ENCODE measurements at regions not wholly inside any gene's neighbourhood (a gene's known extent, or its start where the extent isn't known, plus 50 kb on each side); places are given as distances from the start of the nearest gene placed in this dataset.

GRCh38 chr15:39388118-39388517 lies 192.8 kb upstream of the THBS1 start:
- no peaks in the 10 kb centered on the region for H3K9me3 ChIP-seq (ENCODE audit: control insufficient read depth, low read length)
- WGBS, 2 experiments (ENCODE audit: insufficient coverage in 2 of 2), result 100% methylated on average over 1 of the region's 2 CpGs
- H3K27ac ChIP-seq (ENCODE audit: low read depth, low read length, severe bottlenecking), result no peak overlapping the region
- H3K4me3 ChIP-seq (ENCODE audit: extremely low read depth, insufficient read depth, low read length, poor library complexity, severe bottlenecking), result no peak overlapping the region
- H3K4me1 ChIP-seq (ENCODE audit: control insufficient read depth, insufficient read depth, low read length, poor library complexity, severe bottlenecking), result peaks cover 21% of the 10 kb centered on the region
- H3K36me3 ChIP-seq (ENCODE audit: control insufficient read depth, insufficient read depth, low read length), result no peaks in the 10 kb centered on the region

DNA sequence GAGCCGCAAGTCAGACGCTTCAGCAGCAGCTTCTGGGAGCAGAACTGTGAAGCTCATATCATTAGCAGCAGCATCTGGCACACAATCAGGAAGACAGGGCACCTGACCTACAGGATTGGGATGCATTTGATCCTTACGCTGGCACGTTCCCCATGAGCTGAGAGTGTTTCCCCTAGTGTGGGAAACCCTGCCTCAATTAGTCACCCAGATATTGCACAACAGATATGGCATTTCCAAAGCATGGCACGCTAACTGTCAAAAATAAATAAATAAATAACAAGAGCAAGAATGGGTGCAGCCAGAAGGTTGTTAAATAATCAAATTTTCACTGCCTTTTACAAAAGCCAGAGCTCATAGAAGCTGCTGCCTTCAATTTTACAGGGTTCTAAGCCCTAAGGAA lies 189.6 kb upstream of the THBS1 start:
- no peaks in the 10 kb centered on the region for H3K9me3 ChIP-seq (ENCODE audit: control insufficient read depth, low read length)
- H3K36me3 ChIP-seq (ENCODE audit: control insufficient read depth, insufficient read depth, low read length), result no peaks in the 10 kb centered on the region
- H3K27ac ChIP-seq (ENCODE audit: low read depth, low read length, severe bottlenecking), result no peak overlapping the region
- H3K4me3 ChIP-seq (ENCODE audit: extremely low read depth, insufficient read depth, low read length, poor library complexity, severe bottlenecking), result no peak overlapping the region
- 86 to 93% methylated on average over 3 to 4 of the region's 5 CpGs for WGBS, 2 experiments (ENCODE audit: insufficient coverage in 2 of 2)
- H3K4me1 ChIP-seq (ENCODE audit: control insufficient read depth, insufficient read depth, low read length, poor library complexity, severe bottlenecking), result peaks cover 27% of the 10 kb centered on the region

DNA sequence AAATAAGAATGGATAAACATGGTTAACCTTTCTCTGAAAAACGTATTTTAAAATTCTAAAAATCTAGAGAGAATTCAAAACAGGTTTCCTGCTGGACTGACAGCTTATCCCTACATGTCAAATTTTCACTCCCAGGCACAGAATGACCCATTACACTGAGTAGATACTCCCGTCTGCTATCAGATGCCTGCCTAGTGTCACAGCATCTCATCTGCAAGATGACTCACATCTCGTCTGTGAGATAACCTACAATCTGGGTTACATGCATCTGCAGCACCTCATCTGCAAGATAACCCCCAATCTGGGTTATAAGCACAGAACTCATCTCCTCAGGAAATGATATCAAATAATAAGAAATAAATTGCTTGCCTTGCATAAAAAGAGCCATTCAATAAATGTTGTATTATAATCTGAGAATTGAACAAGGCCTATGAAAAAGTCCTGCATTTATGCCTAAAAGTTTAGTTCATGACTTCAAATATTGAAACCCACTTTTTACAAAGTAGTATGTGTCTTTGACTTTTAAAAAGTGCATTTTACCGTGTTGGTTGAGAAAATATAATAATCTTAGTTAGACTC lies 188.3 kb upstream of the THBS1 start:
- peak overlapping the region; percentile 33 for H3K27ac ChIP-seq (ENCODE audit: low read depth, low read length, severe bottlenecking)
- H3K36me3 ChIP-seq (ENCODE audit: control insufficient read depth, insufficient read depth, low read length), result no peaks in the 10 kb centered on the region
- peaks cover 27% of the 10 kb centered on the region for H3K4me1 ChIP-seq (ENCODE audit: control insufficient read depth, insufficient read depth, low read length, poor library complexity, severe bottlenecking)
- WGBS, 2 experiments (ENCODE audit: insufficient coverage in 2 of 2), result 10 to 38% methylated on average over 2 to 3 of the region's 4 CpGs
- H3K4me3 ChIP-seq (ENCODE audit: extremely low read depth, insufficient read depth, low read length, poor library complexity, severe bottlenecking), result no peak overlapping the region
- H3K9me3 ChIP-seq (ENCODE audit: control insufficient read depth, low read length), result no peaks in the 10 kb centered on the region

- 78 to 92% methylated on average over 3 of the region's 4 CpGs for WGBS, 2 experiments (ENCODE audit: insufficient coverage in 2 of 2)
These were observed 187.1 kb upstream of the THBS1 start for GRCh38 chr15:39393575-39394335.

GRCh38 chr15:39394496-39394895 lies 186.4 kb upstream of the THBS1 start:
- H3K36me3 ChIP-seq (ENCODE audit: control insufficient read depth, insufficient read depth, low read length), result no peaks in the 10 kb centered on the region
- no peak overlapping the region for H3K4me3 ChIP-seq (ENCODE audit: extremely low read depth, insufficient read depth, low read length, poor library complexity, severe bottlenecking)
- H3K9me3 ChIP-seq (ENCODE audit: control insufficient read depth, low read length), result no peaks in the 10 kb centered on the region
- peaks cover 27% of the 10 kb centered on the region for H3K4me1 ChIP-seq (ENCODE audit: control insufficient read depth, insufficient read depth, low read length, poor library complexity, severe bottlenecking)
- no peak overlapping the region for H3K27ac ChIP-seq (ENCODE audit: low read depth, low read length, severe bottlenecking)

More at GRCh38 chr15:39393575-39394335, 187.1 kb upstream of the THBS1 start:
- no peaks in the 10 kb centered on the region for H3K36me3 ChIP-seq (ENCODE audit: control insufficient read depth, insufficient read depth, low read length)
- no peaks in the 10 kb centered on the region for H3K9me3 ChIP-seq (ENCODE audit: control insufficient read depth, low read length)
- H3K4me3 ChIP-seq (ENCODE audit: extremely low read depth, insufficient read depth, low read length, poor library complexity, severe bottlenecking), result no peak overlapping the region
- peaks cover 27% of the 10 kb centered on the region for H3K4me1 ChIP-seq (ENCODE audit: control insufficient read depth, insufficient read depth, low read length, poor library complexity, severe bottlenecking)
- no peak overlapping the region for H3K27ac ChIP-seq (ENCODE audit: low read depth, low read length, severe bottlenecking)

- Histone ChIP-seq H3K4me1 (ENCODE audit: control insufficient read depth, insufficient read depth, low read length, poor library complexity, severe bottlenecking) (peaks cover 16% of the 10 kb centered on the region), H3K9me3 (ENCODE audit: control insufficient read depth, low read length) (no peaks in the 10 kb centered on the region), H3K36me3 (ENCODE audit: control insufficient read depth, insufficient read depth, low read length) (no peaks in the 10 kb centered on the region), H3K27ac (ENCODE audit: low read depth, low read length, severe bottlenecking) (no peak overlapping the region), H3K4me3 (ENCODE audit: extremely low read depth, insufficient read depth, low read length, poor library complexity, severe bottlenecking) (no peak overlapping the region)
- 95% methylated on average over 8 of the region's 8 CpGs for WGBS, 2 experiments (ENCODE audit: insufficient coverage in 2 of 2)
These were observed 183.8 kb upstream of the THBS1 start for GRCh38 chr15:39396979-39397615.

DNA sequence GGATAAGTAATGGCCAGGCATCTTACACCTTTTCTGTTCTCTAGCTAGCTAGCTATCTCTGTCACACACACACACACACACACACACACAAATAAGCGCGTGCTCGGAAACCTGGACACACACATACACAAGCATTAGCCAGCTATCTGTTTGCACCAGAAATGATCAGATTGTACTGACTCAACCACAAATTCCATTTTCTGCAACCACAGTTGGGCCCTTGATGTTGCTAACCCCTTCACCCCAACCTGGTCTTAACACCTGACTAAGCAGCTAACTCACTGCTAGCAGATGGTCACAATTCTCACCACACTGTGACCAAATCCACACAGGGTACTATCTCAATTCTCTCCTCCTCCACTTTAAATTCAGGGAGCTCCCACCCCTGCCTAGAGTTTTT lies 183.0 kb upstream of the THBS1 start:
- 100% methylated on average over 3 of the region's 3 CpGs; no CpG with 5 or more reads in 1 of the 2 experiments for WGBS, 2 experiments (ENCODE audit: insufficient coverage in 2 of 2)

DNA sequence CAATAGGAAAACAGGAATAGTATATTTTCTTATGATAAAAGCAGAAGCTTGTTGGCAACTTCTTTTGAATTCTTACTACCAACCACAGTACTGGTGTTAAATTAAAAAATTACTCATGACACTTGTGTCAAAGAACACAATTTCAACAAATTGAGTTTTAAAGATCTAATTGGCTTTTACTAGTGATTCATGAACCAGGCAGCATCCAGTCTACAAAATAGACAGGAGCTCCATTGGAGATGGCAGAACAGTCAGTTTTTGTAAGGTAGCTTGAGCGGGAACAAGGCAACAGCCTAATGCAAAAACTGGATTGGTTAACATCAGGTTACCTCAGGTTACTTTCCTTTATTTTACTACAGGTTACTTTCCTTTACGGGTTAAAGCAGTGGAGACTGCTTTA lies 181.3 kb upstream of the THBS1 start:
- 100% methylated on average over 1 of the region's 2 CpGs; no CpG with 5 or more reads in 1 of the 2 experiments for WGBS, 2 experiments (ENCODE audit: insufficient coverage in 2 of 2)
- no peak overlapping the region for H3K27ac ChIP-seq (ENCODE audit: low read depth, low read length, severe bottlenecking)
- H3K9me3 ChIP-seq (ENCODE audit: control insufficient read depth, low read length), result no peaks in the 10 kb centered on the region
- H3K4me3 ChIP-seq (ENCODE audit: extremely low read depth, insufficient read depth, low read length, poor library complexity, severe bottlenecking), result no peak overlapping the region
- H3K36me3 ChIP-seq (ENCODE audit: control insufficient read depth, insufficient read depth, low read length), result no peaks in the 10 kb centered on the region
- H3K4me1 ChIP-seq (ENCODE audit: control insufficient read depth, insufficient read depth, low read length, poor library complexity, severe bottlenecking), result peaks cover 14% of the 10 kb centered on the region

More for the DNA sequence above, 183.0 kb upstream of the THBS1 start:
- Histone ChIP-seq H3K4me1 (ENCODE audit: control insufficient read depth, insufficient read depth, low read length, poor library complexity, severe bottlenecking) (peaks cover 8% of the 10 kb centered on the region), H3K4me3 (ENCODE audit: extremely low read depth, insufficient read depth, low read length, poor library complexity, severe bottlenecking) (no peak overlapping the region), H3K9me3 (ENCODE audit: control insufficient read depth, low read length) (no peaks in the 10 kb centered on the region), H3K27ac (ENCODE audit: low read depth, low read length, severe bottlenecking) (no peak overlapping the region), H3K36me3 (ENCODE audit: control insufficient read depth, insufficient read depth, low read length) (no peaks in the 10 kb centered on the region)

- H3K9me3 ChIP-seq (ENCODE audit: control insufficient read depth, low read length), result no peaks in the 10 kb centered on the region
- WGBS, 2 experiments (ENCODE audit: insufficient coverage in 2 of 2), result no CpG with 5 or more reads among the region's 1 CpG
- H3K27ac ChIP-seq (ENCODE audit: low read depth, low read length, severe bottlenecking), result no peak overlapping the region
- no peak overlapping the region for H3K4me3 ChIP-seq (ENCODE audit: extremely low read depth, insufficient read depth, low read length, poor library complexity, severe bottlenecking)
- H3K4me1 ChIP-seq (ENCODE audit: control insufficient read depth, insufficient read depth, low read length, poor library complexity, severe bottlenecking), result peaks cover 15% of the 10 kb centered on the region
- no peaks in the 10 kb centered on the region for H3K36me3 ChIP-seq (ENCODE audit: control insufficient read depth, insufficient read depth, low read length)
These were observed 180.9 kb upstream of the THBS1 start for GRCh38 chr15:39400002-39400401.

- Histone ChIP-seq H3K4me1 (ENCODE audit: control insufficient read depth, insufficient read depth, low read length, poor library complexity, severe bottlenecking) (peaks cover 23% of the 10 kb centered on the region), H3K9me3 (ENCODE audit: control insufficient read depth, low read length) (no peaks in the 10 kb centered on the region), H3K4me3 (ENCODE audit: extremely low read depth, insufficient read depth, low read length, poor library complexity, severe bottlenecking) (no peak overlapping the region), H3K36me3 (ENCODE audit: control insufficient read depth, insufficient read depth, low read length) (no peaks in the 10 kb centered on the region), H3K27ac (ENCODE audit: low read depth, low read length, severe bottlenecking) (no peak overlapping the region)
- WGBS, 2 experiments (ENCODE audit: insufficient coverage in 2 of 2), result no CpG with 5 or more reads among the region's 7 CpGs
These were observed 179.9 kb upstream of the THBS1 start for GRCh38 chr15:39400821-39401550.

All from mesodermal cell (in vitro differentiated cells).